Activated CD4-positive, alpha-beta memory T cell treated with anti-CD3 and anti-CD28 coated beads, Interleukin-2, amount 10 ng/mL, durations not matched to agents 7 days and 5 days (primary cell): ENCODE measurements at regions not wholly inside any gene's neighbourhood (a gene's known extent, or its start where the extent isn't known, plus 50 kb on each side); places are given as distances from the start of the nearest gene placed in this dataset.
"Not testable (repeated sequence)": the region's sequence is repeated elsewhere in the genome, so short reads cannot be mapped to it uniquely, and the experiment has no call there.

ENCODE experiments used
- CTCF ChIA-PET: fragments of 350-600 bp; sonication (Branson Sonifier 250); formaldehyde crosslinking; loops from one replicate; lab custom pipeline; 2021; ENCODE audit warnings: antibody characterized with exemption, inconsistent platforms; lab: Charles Lee
- POLR2A ChIA-PET: fragments of 350-600 bp; sonication (Branson Sonifier 250); formaldehyde crosslinking; loops from one replicate; lab custom pipeline; 2021; ENCODE audit warnings: antibody characterized with exemption; lab: Charles Lee
- DNase-seq: peaks from one replicate; pipeline ENCODE4 v3.0.0-alpha.2; 2020
- H3K27ac Mint-ChIP-seq: one replicate; pipeline ENCODE4 v1.8.0; 2021; ENCODE audit warnings: mild to moderate bottlenecking, mixed read lengths
- H3K27me3 Mint-ChIP-seq: one replicate; pipeline ENCODE4 v1.8.0; 2021; ENCODE audit warnings: mixed read lengths
- H3K36me3 Mint-ChIP-seq: one replicate; pipeline ENCODE4 v1.8.0; 2021; ENCODE audit warnings: low read depth, mixed read lengths
- H3K4me1 Mint-ChIP-seq: one replicate; pipeline ENCODE4 v1.8.0; 2021; ENCODE audit warnings: mixed read lengths
- H3K4me3 Mint-ChIP-seq: one replicate; pipeline ENCODE4 v1.8.0; 2021; ENCODE audit warnings: mild to moderate bottlenecking, mixed read lengths
- H3K9me3 Mint-ChIP-seq: one replicate; pipeline ENCODE4 v1.8.0; 2021; ENCODE audit warnings: mixed read lengths

- no peak for DNase-seq
- CTCF ChIA-PET: no interaction called here
- no peak overlapping the region for H3K4me3 Mint-ChIP-seq
- no peaks in the 10 kb centered on the region for H3K4me1 Mint-ChIP-seq
- H3K36me3 Mint-ChIP-seq: no peaks in the 10 kb centered on the region
- POLR2A ChIA-PET: no interaction called here
- H3K9me3 Mint-ChIP-seq: no peaks in the 10 kb centered on the region
- peaks cover 16% of the 10 kb centered on the region for H3K27me3 Mint-ChIP-seq
- H3K27ac Mint-ChIP-seq: no peak overlapping the region
Observed at GRCh38 chr1:38151399-38151798, 104.8 kb upstream of the POU3F1 start.

GRCh38 chr1:38146079-38146478 lies 99.5 kb upstream of the POU3F1 start:
- DNase-seq, H3K36me3 Mint-ChIP-seq, H3K4me3 Mint-ChIP-seq, POLR2A ChIA-PET, H3K27ac Mint-ChIP-seq, H3K9me3 Mint-ChIP-seq, H3K4me1 Mint-ChIP-seq, CTCF ChIA-PET: not testable (repeated sequence)
- peaks cover 24% of the 10 kb centered on the region for H3K27me3 Mint-ChIP-seq

GRCh38 chr1:38142606-38143005 lies 96.0 kb upstream of the POU3F1 start:
- peaks cover 45% of the 10 kb centered on the region for H3K27me3 Mint-ChIP-seq
- DNase-seq: no peak
- H3K9me3 Mint-ChIP-seq: peaks cover 6% of the 10 kb centered on the region
- ChIA-PET POLR2A (no interaction called here), CTCF (no interaction called here)
- no peaks in the 10 kb centered on the region for H3K4me1 Mint-ChIP-seq
- no peak overlapping the region for H3K4me3 Mint-ChIP-seq
- no peaks in the 10 kb centered on the region for H3K36me3 Mint-ChIP-seq
- no peak overlapping the region for H3K27ac Mint-ChIP-seq

GRCh38 chr1:38141483-38141882 lies 94.9 kb upstream of the POU3F1 start:
- Mint-ChIP-seq H3K27ac (no peak overlapping the region), H3K4me3 (no peak overlapping the region), H3K27me3 (peaks cover 55% of the 10 kb centered on the region), H3K4me1 (no peaks in the 10 kb centered on the region), H3K36me3 (no peaks in the 10 kb centered on the region), H3K9me3 (peaks cover 6% of the 10 kb centered on the region)
- DNase-seq: no peak
- CTCF ChIA-PET: no interaction called here
- POLR2A ChIA-PET: no interaction called here

GRCh38 chr1:38139738-38140487 lies 93.3 kb upstream of the POU3F1 start:
- no peak for DNase-seq
- no peaks in the 10 kb centered on the region for H3K36me3 Mint-ChIP-seq
- no peak overlapping the region for H3K4me3 Mint-ChIP-seq
- H3K27me3 Mint-ChIP-seq: peaks cover 71% of the 10 kb centered on the region
- POLR2A ChIA-PET: no interaction called here
- H3K9me3 Mint-ChIP-seq: no peaks in the 10 kb centered on the region
- CTCF ChIA-PET: no interaction called here
- H3K4me1 Mint-ChIP-seq: no peaks in the 10 kb centered on the region
- no peak overlapping the region for H3K27ac Mint-ChIP-seq

GRCh38 chr1:38138498-38139233 lies 92.1 kb upstream of the POU3F1 start:
- ChIA-PET CTCF (no interaction called here), POLR2A (no interaction called here)
- Mint-ChIP-seq H3K36me3 (no peaks in the 10 kb centered on the region), H3K27me3 (peaks cover 77% of the 10 kb centered on the region), H3K27ac (no peak overlapping the region), H3K4me3 (no peak overlapping the region), H3K9me3 (no peaks in the 10 kb centered on the region), H3K4me1 (no peaks in the 10 kb centered on the region)
- DNase-seq: no peak

- Mint-ChIP-seq H3K27me3 (peaks cover 74% of the 10 kb centered on the region), H3K4me1 (no peaks in the 10 kb centered on the region), H3K36me3 (no peaks in the 10 kb centered on the region), H3K9me3 (no peaks in the 10 kb centered on the region), H3K27ac (no peak overlapping the region), H3K4me3 (no peak overlapping the region)
- CTCF ChIA-PET: no interaction called here
- POLR2A ChIA-PET: interaction anchor here (0.6 kb wide), 1 partner anchor 325 kb away, joined by 3 read pairs; no protein-coding TSS in a partner anchor
- no peak for DNase-seq
Observed at GRCh38 chr1:38137164-38137563, 90.6 kb upstream of the POU3F1 start.

GRCh38 chr1:38135625-38136414 lies 89.2 kb upstream of the POU3F1 start:
- no peak for DNase-seq
- Mint-ChIP-seq H3K4me3 (no peak overlapping the region), H3K27ac (no peak overlapping the region), H3K9me3 (no peaks in the 10 kb centered on the region), H3K36me3 (no peaks in the 10 kb centered on the region), H3K27me3 (peaks cover 76% of the 10 kb centered on the region), H3K4me1 (no peaks in the 10 kb centered on the region)
- CTCF ChIA-PET: no interaction called here
- POLR2A ChIA-PET: interaction anchor here (0.6 kb wide), 1 partner anchor 53 kb away, joined by 3 read pairs; no protein-coding TSS in a partner anchor

- no peak overlapping the region for H3K27ac Mint-ChIP-seq
- DNase-seq: no peak
- H3K4me3 Mint-ChIP-seq: no peak overlapping the region
- peaks cover 66% of the 10 kb centered on the region for H3K27me3 Mint-ChIP-seq
- no peaks in the 10 kb centered on the region for H3K36me3 Mint-ChIP-seq
- POLR2A ChIA-PET: no interaction called here
- H3K4me1 Mint-ChIP-seq: no peaks in the 10 kb centered on the region
- CTCF ChIA-PET: no interaction called here
- no peaks in the 10 kb centered on the region for H3K9me3 Mint-ChIP-seq
Observed at GRCh38 chr1:38134294-38134755, 87.7 kb upstream of the POU3F1 start.

- no peak overlapping the region for H3K4me3 Mint-ChIP-seq
- ChIA-PET CTCF (no interaction called here), POLR2A (no interaction called here)
- peaks cover 66% of the 10 kb centered on the region for H3K27me3 Mint-ChIP-seq
- H3K36me3 Mint-ChIP-seq: no peaks in the 10 kb centered on the region
- no peaks in the 10 kb centered on the region for H3K9me3 Mint-ChIP-seq
- H3K4me1 Mint-ChIP-seq: no peaks in the 10 kb centered on the region
- DNase-seq: no peak
- H3K27ac Mint-ChIP-seq: no peak overlapping the region
Observed at GRCh38 chr1:38133756-38134155, 87.2 kb upstream of the POU3F1 start.

GRCh38 chr1:38133304-38133703 lies 86.7 kb upstream of the POU3F1 start:
- H3K27me3 Mint-ChIP-seq: peaks cover 65% of the 10 kb centered on the region
- ChIA-PET POLR2A (no interaction called here), CTCF (no interaction called here)
- H3K4me3 Mint-ChIP-seq: no peak overlapping the region
- no peak overlapping the region for H3K27ac Mint-ChIP-seq
- no peaks in the 10 kb centered on the region for H3K9me3 Mint-ChIP-seq
- H3K36me3 Mint-ChIP-seq: no peaks in the 10 kb centered on the region
- H3K4me1 Mint-ChIP-seq: no peaks in the 10 kb centered on the region
- no peak for DNase-seq

- Mint-ChIP-seq H3K4me1 (no peaks in the 10 kb centered on the region), H3K27me3 (peaks cover 59% of the 10 kb centered on the region), H3K4me3 (no peak overlapping the region), H3K27ac (no peak overlapping the region), H3K9me3 (no peaks in the 10 kb centered on the region), H3K36me3 (no peaks in the 10 kb centered on the region)
- ChIA-PET CTCF (no interaction called here), POLR2A (no interaction called here)
- no peak for DNase-seq
Observed at GRCh38 chr1:38132681-38133080, 86.1 kb upstream of the POU3F1 start.

- no peak overlapping the region for H3K27ac Mint-ChIP-seq
- no peaks in the 10 kb centered on the region for H3K4me1 Mint-ChIP-seq
- H3K36me3 Mint-ChIP-seq: no peaks in the 10 kb centered on the region
- H3K27me3 Mint-ChIP-seq: peaks cover 43% of the 10 kb centered on the region
- no peaks in the 10 kb centered on the region for H3K9me3 Mint-ChIP-seq
- no peak for DNase-seq
- H3K4me3 Mint-ChIP-seq: no peak overlapping the region
- ChIA-PET POLR2A (no interaction called here), CTCF (no interaction called here)
Observed at GRCh38 chr1:38131024-38131585, 84.5 kb upstream of the POU3F1 start.
